Liver (tissue), 8 donors: ENCODE measurements at regions not wholly inside any gene's neighbourhood (a gene's known extent, or its start where the extent isn't known, plus 50 kb on each side); places are given as distances from the start of the nearest gene placed in this dataset.

ENCODE experiments used
- DNase-seq: peaks from one replicate; pipeline ENCODE4 v3.0.0-alpha.2; 2017; ENCODE audit warnings: low spot score
- H3K27ac ChIP-seq, 2 donors: one replicate each; pipeline ENCODE4 v1.7.0; 2013; ENCODE audit warnings: inconsistent platforms in 2 of 2, low read length in 2 of 2, control low read depth in 1 of 2, low read depth in 1 of 2, mild to moderate bottlenecking in 1 of 2
- H3K27me3 ChIP-seq, 4 donors: one replicate each; pipeline versions ENCODE4 v1.6.1 to v1.7.0; 2013; ENCODE audit warnings: low read length in 3 of 4, inconsistent platforms in 1 of 4, mild to moderate bottlenecking in 1 of 4, moderate library complexity in 1 of 4; ENCODE audit not compliant: control insufficient read depth in 4 of 4, insufficient read depth in 4 of 4
- H3K36me3 ChIP-seq, 4 donors: one replicate each; pipeline versions ENCODE4 v1.6.1 to v1.7.0; 2013; ENCODE audit warnings: low read length in 3 of 4, mild to moderate bottlenecking in 3 of 4, low read depth in 1 of 4, moderate library complexity in 1 of 4; ENCODE audit not compliant: control insufficient read depth in 4 of 4, insufficient read depth in 3 of 4
- H3K4me1 ChIP-seq, 4 donors: one replicate each; pipeline versions ENCODE4 v1.6.1 to v1.7.0; 2013; ENCODE audit warnings: low read length in 3 of 4, mild to moderate bottlenecking in 3 of 4, moderate library complexity in 1 of 4; ENCODE audit not compliant: control insufficient read depth in 4 of 4, insufficient read depth in 4 of 4
- H3K4me3 ChIP-seq, 3 donors: one replicate each; pipeline versions ENCODE4 v1.6.1 to v1.7.0; 2013; ENCODE audit warnings: low read length in 3 of 3, control low read depth in 1 of 3, low read depth in 1 of 3, mild to moderate bottlenecking in 1 of 3
- H3K9ac ChIP-seq, 2 donors: one replicate each; pipeline ENCODE4 v1.7.0; 2013; ENCODE audit warnings: low read length in 2 of 2, mild to moderate bottlenecking in 2 of 2, moderate library complexity in 2 of 2, control low read depth in 1 of 2, low read depth in 1 of 2
- H3K9me3 ChIP-seq, 4 donors: one replicate each; pipeline versions ENCODE4 v1.6.1 to v1.7.0; 2013; ENCODE audit warnings: low read length in 3 of 4; ENCODE audit not compliant: control insufficient read depth in 4 of 4
- EGR1 ChIP-seq, 2 donors: IDR thresholded peaks; 2 replicates each; pipeline ENCODE4 v1.6.1; 2016 to 2018; ENCODE audit warnings: antibody characterized with exemption in 2 of 2, low read depth in 2 of 2
- FOXA1 ChIP-seq: IDR thresholded peaks from 2 replicates; pipeline ENCODE4 v1.6.1; 2016; ENCODE audit warnings: antibody characterized with exemption
- GABPA ChIP-seq, 2 donors: IDR thresholded peaks in 1 of 2; conservative IDR thresholded peaks in 1 of 2; 2 replicates each; pipeline ENCODE4 v1.6.1; 2016; ENCODE audit warnings: antibody characterized with exemption in 2 of 2, mild to moderate bottlenecking in 1 of 2, moderate library complexity in 1 of 2
- HNF4G ChIP-seq: IDR thresholded peaks from 2 replicates; pipeline ENCODE4 v1.6.1; 2016; ENCODE audit warnings: antibody characterized with exemption
- JUND ChIP-seq, 2 donors: IDR thresholded peaks; 2 replicates each; pipeline ENCODE4 v1.6.1; 2016; ENCODE audit warnings: antibody characterized with exemption in 2 of 2
- NR2F2 ChIP-seq: IDR thresholded peaks from 2 replicates; pipeline ENCODE4 v1.6.1; 2016; ENCODE audit warnings: antibody characterized with exemption
- RAD21 ChIP-seq, 2 donors: IDR thresholded peaks; 2 replicates each; pipeline ENCODE4 v1.6.1; 2016; ENCODE audit warnings: antibody characterized with exemption in 2 of 2, mild to moderate bottlenecking in 2 of 2
- RXRA ChIP-seq, 2 donors: IDR thresholded peaks; 2 replicates each; pipeline ENCODE4 v1.6.1; 2017 to 2018; ENCODE audit warnings: antibody characterized with exemption in 2 of 2, mild to moderate bottlenecking in 1 of 2
- SP1 ChIP-seq: IDR thresholded peaks from 2 replicates; pipeline ENCODE4 v1.6.1; 2018; ENCODE audit warnings: antibody characterized with exemption, mild to moderate bottlenecking
- TAF1 ChIP-seq: conservative IDR thresholded peaks from 2 replicates; pipeline ENCODE4 v1.6.1; 2016; ENCODE audit warnings: antibody characterized with exemption, mild to moderate bottlenecking
- YY1 ChIP-seq: IDR thresholded peaks from 2 replicates; pipeline ENCODE4 v1.6.1; 2016; ENCODE audit warnings: antibody characterized with exemption, mild to moderate bottlenecking
- WGBS: extraction: QIAGEN DNeasy Blood & Tissue Kit; methylation state at CpG from one replicate; pipeline ENCODE4 v1.1.7; 2013; 5-methylcytosine and 5-hydroxymethylcytosine counted together
- TF ChIP-seq, protein P1 (sequence below): IDR thresholded peaks from 2 replicates; pipeline ENCODE4 v1.6.1; 2016; ENCODE audit warnings: antibody characterized with exemption, mild to moderate bottlenecking
- TF ChIP-seq, protein P2 (sequence below): fragments of 150-350 bp; IDR thresholded peaks from 2 replicates; pipeline ENCODE4 v1.5.1; 2017; ENCODE audit warnings: improper control_type of control experiment, low read depth, low read length; ENCODE audit not compliant: missing input control
- TF ChIP-seq, protein P3 (sequence below): IDR thresholded peaks from 2 replicates; pipeline ENCODE4 v1.6.1; 2016; ENCODE audit warnings: antibody characterized with exemption
- TF ChIP-seq, protein P4 (sequence below): IDR thresholded peaks from 2 replicates; pipeline ENCODE4 v1.6.1; 2016; ENCODE audit warnings: antibody characterized with exemption
- TF ChIP-seq, protein P5 (sequence below): IDR thresholded peaks from 2 replicates; pipeline ENCODE4 v1.6.1; 2016; ENCODE audit warnings: antibody characterized with exemption
- donor health status: healthy.
- donor health status: healthy.
- donor health status: healthy.
- donor health status: healthy.
- donor health status: healthy.

DNA sequence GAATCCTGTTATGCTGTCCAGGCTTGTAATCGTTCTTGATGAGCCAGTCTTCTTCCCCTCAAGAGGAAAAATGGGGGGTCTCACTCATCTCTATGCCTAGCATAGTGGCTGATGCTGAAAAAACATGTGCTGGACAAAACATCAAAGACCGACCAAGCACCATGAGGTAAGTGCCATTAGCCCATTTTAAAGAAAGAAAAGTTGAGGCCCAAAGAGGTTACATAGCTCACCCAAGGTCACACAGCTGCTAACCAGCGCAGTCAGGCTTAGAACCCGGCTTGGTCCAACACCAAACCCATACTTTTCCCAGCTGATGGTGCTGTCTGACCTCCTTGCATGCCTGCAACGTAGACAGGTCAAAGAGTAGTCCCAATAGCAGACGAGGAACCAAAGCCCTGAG lies 156.4 kb downstream of the INHBB start:
- TF ChIP-seq FOXA1 = no peak
- TF ChIP-seq, protein P1, sequence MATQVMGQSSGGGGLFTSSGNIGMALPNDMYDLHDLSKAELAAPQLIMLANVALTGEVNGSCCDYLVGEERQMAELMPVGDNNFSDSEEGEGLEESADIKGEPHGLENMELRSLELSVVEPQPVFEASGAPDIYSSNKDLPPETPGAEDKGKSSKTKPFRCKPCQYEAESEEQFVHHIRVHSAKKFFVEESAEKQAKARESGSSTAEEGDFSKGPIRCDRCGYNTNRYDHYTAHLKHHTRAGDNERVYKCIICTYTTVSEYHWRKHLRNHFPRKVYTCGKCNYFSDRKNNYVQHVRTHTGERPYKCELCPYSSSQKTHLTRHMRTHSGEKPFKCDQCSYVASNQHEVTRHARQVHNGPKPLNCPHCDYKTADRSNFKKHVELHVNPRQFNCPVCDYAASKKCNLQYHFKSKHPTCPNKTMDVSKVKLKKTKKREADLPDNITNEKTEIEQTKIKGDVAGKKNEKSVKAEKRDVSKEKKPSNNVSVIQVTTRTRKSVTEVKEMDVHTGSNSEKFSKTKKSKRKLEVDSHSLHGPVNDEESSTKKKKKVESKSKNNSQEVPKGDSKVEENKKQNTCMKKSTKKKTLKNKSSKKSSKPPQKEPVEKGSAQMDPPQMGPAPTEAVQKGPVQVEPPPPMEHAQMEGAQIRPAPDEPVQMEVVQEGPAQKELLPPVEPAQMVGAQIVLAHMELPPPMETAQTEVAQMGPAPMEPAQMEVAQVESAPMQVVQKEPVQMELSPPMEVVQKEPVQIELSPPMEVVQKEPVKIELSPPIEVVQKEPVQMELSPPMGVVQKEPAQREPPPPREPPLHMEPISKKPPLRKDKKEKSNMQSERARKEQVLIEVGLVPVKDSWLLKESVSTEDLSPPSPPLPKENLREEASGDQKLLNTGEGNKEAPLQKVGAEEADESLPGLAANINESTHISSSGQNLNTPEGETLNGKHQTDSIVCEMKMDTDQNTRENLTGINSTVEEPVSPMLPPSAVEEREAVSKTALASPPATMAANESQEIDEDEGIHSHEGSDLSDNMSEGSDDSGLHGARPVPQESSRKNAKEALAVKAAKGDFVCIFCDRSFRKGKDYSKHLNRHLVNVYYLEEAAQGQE = no peak
- no peak for TF ChIP-seq HNF4G
- TF ChIP-seq NR2F2 = no peak
- TF ChIP-seq RXRA (IDR thresholded peaks at IDR 0.05) = no peak
- TF ChIP-seq, protein P2, sequence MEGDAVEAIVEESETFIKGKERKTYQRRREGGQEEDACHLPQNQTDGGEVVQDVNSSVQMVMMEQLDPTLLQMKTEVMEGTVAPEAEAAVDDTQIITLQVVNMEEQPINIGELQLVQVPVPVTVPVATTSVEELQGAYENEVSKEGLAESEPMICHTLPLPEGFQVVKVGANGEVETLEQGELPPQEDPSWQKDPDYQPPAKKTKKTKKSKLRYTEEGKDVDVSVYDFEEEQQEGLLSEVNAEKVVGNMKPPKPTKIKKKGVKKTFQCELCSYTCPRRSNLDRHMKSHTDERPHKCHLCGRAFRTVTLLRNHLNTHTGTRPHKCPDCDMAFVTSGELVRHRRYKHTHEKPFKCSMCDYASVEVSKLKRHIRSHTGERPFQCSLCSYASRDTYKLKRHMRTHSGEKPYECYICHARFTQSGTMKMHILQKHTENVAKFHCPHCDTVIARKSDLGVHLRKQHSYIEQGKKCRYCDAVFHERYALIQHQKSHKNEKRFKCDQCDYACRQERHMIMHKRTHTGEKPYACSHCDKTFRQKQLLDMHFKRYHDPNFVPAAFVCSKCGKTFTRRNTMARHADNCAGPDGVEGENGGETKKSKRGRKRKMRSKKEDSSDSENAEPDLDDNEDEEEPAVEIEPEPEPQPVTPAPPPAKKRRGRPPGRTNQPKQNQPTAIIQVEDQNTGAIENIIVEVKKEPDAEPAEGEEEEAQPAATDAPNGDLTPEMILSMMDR = no peak
- TF ChIP-seq TAF1 = no peak
- TF ChIP-seq YY1 = no peak
- TF ChIP-seq, protein P3, sequence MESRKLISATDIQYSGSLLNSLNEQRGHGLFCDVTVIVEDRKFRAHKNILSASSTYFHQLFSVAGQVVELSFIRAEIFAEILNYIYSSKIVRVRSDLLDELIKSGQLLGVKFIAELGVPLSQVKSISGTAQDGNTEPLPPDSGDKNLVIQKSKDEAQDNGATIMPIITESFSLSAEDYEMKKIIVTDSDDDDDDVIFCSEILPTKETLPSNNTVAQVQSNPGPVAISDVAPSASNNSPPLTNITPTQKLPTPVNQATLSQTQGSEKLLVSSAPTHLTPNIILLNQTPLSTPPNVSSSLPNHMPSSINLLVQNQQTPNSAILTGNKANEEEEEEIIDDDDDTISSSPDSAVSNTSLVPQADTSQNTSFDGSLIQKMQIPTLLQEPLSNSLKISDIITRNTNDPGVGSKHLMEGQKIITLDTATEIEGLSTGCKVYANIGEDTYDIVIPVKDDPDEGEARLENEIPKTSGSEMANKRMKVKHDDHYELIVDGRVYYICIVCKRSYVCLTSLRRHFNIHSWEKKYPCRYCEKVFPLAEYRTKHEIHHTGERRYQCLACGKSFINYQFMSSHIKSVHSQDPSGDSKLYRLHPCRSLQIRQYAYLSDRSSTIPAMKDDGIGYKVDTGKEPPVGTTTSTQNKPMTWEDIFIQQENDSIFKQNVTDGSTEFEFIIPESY = no peak
- H3K27ac ChIP-seq = no peak overlapping the region
- WGBS = 93% methylated on average over 6 of the region's 6 CpGs
- peaks cover 5 to 29% (median 12%) of the 10 kb centered on the region in 4 donors for H3K4me1 ChIP-seq
- no peaks in the 10 kb centered on the region for H3K36me3 ChIP-seq
- H3K9me3 ChIP-seq = no peaks in the 10 kb centered on the region
- no peak for DNase-seq
- H3K4me3 ChIP-seq = no peak overlapping the region
- H3K27me3 ChIP-seq = no peaks in the 10 kb centered on the region
- no peak overlapping the region for H3K9ac ChIP-seq

DNA sequence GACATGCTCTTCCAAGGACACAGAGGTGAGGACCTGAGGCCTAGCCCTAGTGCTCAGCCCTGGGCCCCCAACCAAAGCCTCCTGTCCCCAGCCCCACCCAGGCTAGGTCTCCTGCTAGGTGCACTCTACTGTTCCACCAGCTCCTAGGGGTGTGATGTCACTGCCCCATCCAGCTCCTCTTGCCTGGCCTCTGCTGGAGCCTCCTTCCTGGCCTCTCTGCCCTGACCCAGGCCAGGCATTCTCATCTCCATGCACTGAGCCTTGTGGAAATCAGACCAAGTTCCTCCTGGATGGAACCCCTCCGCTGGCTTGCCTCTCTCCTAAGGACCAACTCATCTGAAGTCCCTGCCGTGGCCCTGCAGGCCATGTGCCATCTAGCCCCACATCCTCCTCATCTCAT lies 156.8 kb downstream of the INHBB start:
- DNase-seq = no peak
- no peak overlapping the region for H3K4me3 ChIP-seq
- TF ChIP-seq RAD21 (IDR thresholded peaks at IDR 0.05) (no peak), RXRA (IDR thresholded peaks at IDR 0.05) (no peak), EGR1 (IDR thresholded peaks at IDR 0.05; ENCODE audit: low read depth in 2 of 2) (no peak), GABPA (IDR thresholded peaks at IDR 0.05 in 1 of 2, conservative IDR thresholded peaks at IDR 0.05 in 1 of 2) (no peak), JUND (IDR thresholded peaks at IDR 0.05) (no peak), HNF4G (no peak), FOXA1 (no peak), SP1 (no peak), TAF1 (no peak)
- TF ChIP-seq, protein P4, sequence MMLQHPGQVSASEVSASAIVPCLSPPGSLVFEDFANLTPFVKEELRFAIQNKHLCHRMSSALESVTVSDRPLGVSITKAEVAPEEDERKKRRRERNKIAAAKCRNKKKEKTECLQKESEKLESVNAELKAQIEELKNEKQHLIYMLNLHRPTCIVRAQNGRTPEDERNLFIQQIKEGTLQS = no peak
- TF ChIP-seq, protein P2 = no peak
- TF ChIP-seq, protein P5, sequence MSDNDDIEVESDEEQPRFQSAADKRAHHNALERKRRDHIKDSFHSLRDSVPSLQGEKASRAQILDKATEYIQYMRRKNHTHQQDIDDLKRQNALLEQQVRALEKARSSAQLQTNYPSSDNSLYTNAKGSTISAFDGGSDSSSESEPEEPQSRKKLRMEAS = no peak
- TF ChIP-seq, protein P1 = no peak
- TF ChIP-seq, protein P3 = no peak

More for the DNA sequence above, 156.8 kb downstream of the INHBB start:
- peaks cover 5 to 29% (median 12%) of the 10 kb centered on the region in 4 donors for H3K4me1 ChIP-seq
- no peaks in the 10 kb centered on the region for H3K36me3 ChIP-seq
- WGBS = 95% methylated on average over 2 of the region's 2 CpGs
- no peaks in the 10 kb centered on the region for H3K27me3 ChIP-seq
- H3K9ac ChIP-seq = no peak overlapping the region
- no peaks in the 10 kb centered on the region for H3K9me3 ChIP-seq
- H3K27ac ChIP-seq = no peak overlapping the region
